Uterus (tissue), 2 donors: ENCODE measurements at regions not wholly inside any gene's neighbourhood (a gene's known extent, or its start where the extent isn't known, plus 50 kb on each side); places are given as distances from the start of the nearest gene placed in this dataset.

Experiments
- CTCF ChIP-seq, 4 experiments: fragments of 200-600 bp in 2 of 4; fragments of 450-650 bp in 2 of 4; sonication (generic) in 2 of 4; IDR thresholded peaks; one replicate each; pipeline ENCODE4 v1.5.1; 2016 to 2019; ENCODE audit warnings: antibody characterized with exemption in 4 of 4, mild to moderate bottlenecking in 2 of 4, moderate library complexity in 1 of 4
- POLR2A ChIP-seq, 2 donors: fragments of 450-650 bp; IDR thresholded peaks; one replicate each; pipeline ENCODE4 v1.6.1; 2016; ENCODE audit warnings: antibody characterized with exemption in 2 of 2, mild to moderate bottlenecking in 1 of 2, moderate library complexity in 1 of 2

- TF ChIP-seq CTCF (IDR thresholded peaks at IDR 0.05) (no peak), POLR2A (IDR thresholded peaks at IDR 0.05) (no peak)
Observed at GRCh38 chr2:236674238-236674637, 104.6 kb downstream of the ACKR3 start.
